H1 (cell line): ENCODE measurements at regions not wholly inside any gene's neighbourhood (a gene's known extent, or its start where the extent isn't known, plus 50 kb on each side); places are given as distances from the start of the nearest gene placed in this dataset.

ENCODE experiments used
- CTCF ChIA-PET: fragments of 300-600 bp; sonication (Branson Sonifier 250); formaldehyde crosslinking; loops from one replicate; lab custom pipeline; 2021; ENCODE audit not compliant: partially characterized antibody; lab: Charles Lee
- POLR2A ChIA-PET: fragments of 300-600 bp; sonication (Branson Sonifier 250); formaldehyde crosslinking; loops from one replicate; lab custom pipeline; 2021; ENCODE audit warnings: inconsistent platforms; ENCODE audit not compliant: partially characterized antibody; lab: Charles Lee
- DNase-seq, 2 experiments: peaks; one replicate each; pipeline versions ENCODE4 v3.0.0 to v3.0.0-alpha.2; 2010 to 2022; ENCODE audit warnings: low spot score in 2 of 2, low read depth in 1 of 2, mixed read lengths in 1 of 2
- FAIRE-seq: peaks from 2 replicates; lab custom pipeline; 2011; peaks lifted over from hg19 to GRCh38; lab: Jason Lieb, UNC
- H2AFZ ChIP-seq: 2 replicates; pipeline ENCODE4 v1.8.1; 2012; ENCODE audit warnings: low read length, inconsistent platforms
- H2AK5ac ChIP-seq: 2 replicates; pipeline ENCODE4 v1.6.1; 2013; ENCODE audit warnings: low read depth, low read length
- H2BK120ac ChIP-seq: replicated peaks from 2 replicates; pipeline ENCODE3; 2013; ENCODE audit warnings: low read depth, low read length, inconsistent platforms
- H2BK12ac ChIP-seq: 2 replicates; pipeline ENCODE4 v1.6.1; 2013; ENCODE audit warnings: low read depth, low read length
- H2BK15ac ChIP-seq: 2 replicates; pipeline ENCODE4 v1.6.1; 2013; ENCODE audit warnings: low read length
- H2BK20ac ChIP-seq: 2 replicates; pipeline ENCODE4 v1.6.1; 2013; ENCODE audit warnings: low read length
- H2BK5ac ChIP-seq: 2 replicates; pipeline ENCODE4 v1.6.1; 2013; ENCODE audit warnings: low read depth, low read length
- H3K14ac ChIP-seq: 2 replicates; pipeline ENCODE4 v1.6.1; 2013; ENCODE audit warnings: inconsistent platforms; ENCODE audit not compliant: insufficient read length
- H3K18ac ChIP-seq: 2 replicates; pipeline ENCODE4 v1.6.1; 2013; ENCODE audit warnings: low read length; ENCODE audit errors: extremely low read depth
- H3K23ac ChIP-seq: 2 replicates; pipeline ENCODE4 v1.6.1; 2013; ENCODE audit warnings: inconsistent platforms; ENCODE audit not compliant: insufficient read length
- H3K23me2 ChIP-seq: 2 replicates; pipeline ENCODE4 v1.6.1; 2013; ENCODE audit warnings: low read depth, low read length
- H3K27ac ChIP-seq: 2 replicates; pipeline ENCODE4 v1.6.1; 2011; ENCODE audit warnings: low read depth, low read length, inconsistent platforms
- H3K27me3 ChIP-seq, 4 experiments: replicated peaks in 1 of 4; 1 replicate in 1 of 4; 2 replicates in 3 of 4; pipeline versions ENCODE4 v1.6.1 to v1.8.1; 2011 to 2013; ENCODE audit warnings: low read length in 3 of 4, mild to moderate bottlenecking in 3 of 4, inconsistent platforms in 2 of 4, mixed read lengths in 2 of 4, moderate library complexity in 1 of 4; ENCODE audit not compliant: control insufficient read depth in 3 of 4, insufficient read depth in 3 of 4; ENCODE audit errors: extremely low read depth in 1 of 4
- H3K36me3 ChIP-seq, 4 experiments: 2 replicates each; pipeline versions ENCODE4 v1.6.1 to v1.8.1; 2011 to 2013; ENCODE audit warnings: mild to moderate bottlenecking in 4 of 4, low read length in 3 of 4, moderate library complexity in 2 of 4, control low read depth in 1 of 4, inconsistent platforms in 1 of 4; ENCODE audit not compliant: insufficient read depth in 4 of 4, control insufficient read depth in 2 of 4
- H3K4ac ChIP-seq: replicated peaks from 2 replicates; pipeline ENCODE3; 2013; ENCODE audit warnings: low read length, low read depth, mixed read lengths, inconsistent platforms; ENCODE audit not compliant: insufficient read length
- H3K4me1 ChIP-seq, 4 experiments: replicated peaks in 1 of 4; 1 replicate in 1 of 4; 2 replicates in 3 of 4; pipeline versions ENCODE4 v1.6.1 to v1.8.1; 2011 to 2013; ENCODE audit warnings: low read length in 3 of 4, inconsistent platforms in 2 of 4, mixed read lengths in 1 of 4; ENCODE audit not compliant: insufficient read depth in 4 of 4, control insufficient read depth in 3 of 4
- H3K4me2 ChIP-seq, 2 experiments: 2 replicates each; pipeline versions ENCODE4 v1.6.1 to v1.8.1; 2011 to 2013; ENCODE audit warnings: low read depth in 2 of 2, low read length in 2 of 2, control low read depth in 1 of 2, inconsistent platforms in 1 of 2, mild to moderate bottlenecking in 1 of 2; ENCODE audit not compliant: insufficient read depth in 1 of 2
- H3K4me3 ChIP-seq, 4 experiments: fragments of 200-600, 300-600 bp in 1 of 4; sonication (generic), shearing (Covaris generic), sonication (Bioruptor Twin) in 1 of 4; 2 replicates each; pipeline versions ENCODE4 v1.5.1 to v1.8.1; 2011 to 2016; ENCODE audit warnings: low read length in 4 of 4, low read depth in 3 of 4, control low read depth in 2 of 4, inconsistent platforms in 2 of 4, mild to moderate bottlenecking in 2 of 4, mixed read lengths in 1 of 4, moderate library complexity in 1 of 4; ENCODE audit not compliant: insufficient read depth in 2 of 4; ENCODE audit errors: extremely low read depth in 1 of 4
- H3K56ac ChIP-seq: replicated peaks from 2 replicates; pipeline ENCODE3; 2013; ENCODE audit warnings: low read depth, mild to moderate bottlenecking, mixed read lengths, low read length, inconsistent platforms; ENCODE audit not compliant: insufficient read length
- H3K79me1 ChIP-seq: 2 replicates; pipeline ENCODE4 v1.6.1; 2013; ENCODE audit warnings: low read depth, low read length, control low read depth
- H3K79me2 ChIP-seq, 2 experiments: 2 replicates each; pipeline versions ENCODE4 v1.6.1 to v1.8.1; 2012 to 2013; ENCODE audit warnings: low read length in 2 of 2, mild to moderate bottlenecking in 2 of 2, inconsistent platforms in 1 of 2; ENCODE audit not compliant: insufficient read depth in 2 of 2, control insufficient read depth in 1 of 2
- H3K9ac ChIP-seq, 4 experiments: replicated peaks in 1 of 4; 1 replicate in 1 of 4; 2 replicates in 3 of 4; pipeline versions ENCODE4 v1.6.1 to v1.8.1; 2011 to 2013; ENCODE audit warnings: low read depth in 3 of 4, low read length in 3 of 4, control low read depth in 2 of 4, mild to moderate bottlenecking in 2 of 4, moderate library complexity in 2 of 4, inconsistent platforms in 1 of 4; ENCODE audit errors: extremely low read depth in 1 of 4
- H3K9me3 ChIP-seq, 2 experiments: 2 replicates each; pipeline versions ENCODE4 v1.6.1 to v1.8.1; 2012 to 2013; ENCODE audit warnings: mild to moderate bottlenecking in 2 of 2, moderate library complexity in 2 of 2, control low read depth in 1 of 2, inconsistent platforms in 1 of 2, low read depth in 1 of 2, low read length in 1 of 2, mixed read lengths in 1 of 2; ENCODE audit not compliant: insufficient read depth in 2 of 2
- H4K20me1 ChIP-seq, 2 experiments: replicated peaks in 1 of 2; 2 replicates each; pipeline versions ENCODE3 to v1.8.1; 2011 to 2013; ENCODE audit warnings: inconsistent platforms in 2 of 2, low read length in 2 of 2, mild to moderate bottlenecking in 1 of 2; ENCODE audit not compliant: insufficient read depth in 2 of 2, control insufficient read depth in 1 of 2
- H4K5ac ChIP-seq: 2 replicates; pipeline ENCODE4 v1.6.1; 2013; ENCODE audit warnings: low read length, low read depth, mixed read lengths, inconsistent platforms; ENCODE audit not compliant: insufficient read length
- H4K8ac ChIP-seq: 2 replicates; pipeline ENCODE4 v1.8.0; 2013; ENCODE audit warnings: mild to moderate bottlenecking, moderate library complexity, low read length, inconsistent platforms; ENCODE audit not compliant: insufficient read depth; ENCODE audit errors: extremely low read depth
- H4K91ac ChIP-seq: replicated peaks from 2 replicates; pipeline ENCODE3; 2013; ENCODE audit warnings: low read length, mixed read lengths, inconsistent platforms; ENCODE audit not compliant: insufficient read length
- BRCA1 ChIP-seq: IDR thresholded peaks from 2 replicates; pipeline ENCODE4 v1.6.1; 2012; ENCODE audit warnings: low read depth, low read length, improper control_type of control experiment
- CTBP2 ChIP-seq: IDR thresholded peaks from 2 replicates; pipeline ENCODE4 v1.7.0; 2011; ENCODE audit warnings: borderline replicate concordance, mild to moderate bottlenecking, moderate library complexity, mixed read lengths, low read length; ENCODE audit not compliant: insufficient read depth, insufficient read length
- GABPA ChIP-seq: IDR thresholded peaks from 2 replicates; pipeline ENCODE4 v1.6.1; 2011; ENCODE audit warnings: mild to moderate bottlenecking, low read length, moderate library complexity, borderline replicate concordance; ENCODE audit not compliant: insufficient read depth
- JUND ChIP-seq: IDR thresholded peaks from 2 replicates; pipeline ENCODE4 v1.6.1; 2011; ENCODE audit warnings: mild to moderate bottlenecking, improper control_type of control experiment, low read length
- WGBS, 2 experiments: shearing (Covaris generic) in 1 of 2; methylation state at CpG; one replicate each; pipeline versions ENCODE4 v1.1.6 to v1.1.7; 2013 to 2015; ENCODE audit warnings: low lambda C conversion rate in 2 of 2, mixed read lengths in 2 of 2, inconsistent platforms in 1 of 2, low coverage in 1 of 2, missing lambda C conversion rate in 1 of 2; ENCODE audit not compliant: insufficient replicate concordance in 2 of 2, insufficient coverage in 1 of 2, insufficient read length in 1 of 2; ENCODE audit errors: extremely low coverage in 1 of 2, missing lambda C conversion rate in 1 of 2; 5-methylcytosine and 5-hydroxymethylcytosine counted together

DNA sequence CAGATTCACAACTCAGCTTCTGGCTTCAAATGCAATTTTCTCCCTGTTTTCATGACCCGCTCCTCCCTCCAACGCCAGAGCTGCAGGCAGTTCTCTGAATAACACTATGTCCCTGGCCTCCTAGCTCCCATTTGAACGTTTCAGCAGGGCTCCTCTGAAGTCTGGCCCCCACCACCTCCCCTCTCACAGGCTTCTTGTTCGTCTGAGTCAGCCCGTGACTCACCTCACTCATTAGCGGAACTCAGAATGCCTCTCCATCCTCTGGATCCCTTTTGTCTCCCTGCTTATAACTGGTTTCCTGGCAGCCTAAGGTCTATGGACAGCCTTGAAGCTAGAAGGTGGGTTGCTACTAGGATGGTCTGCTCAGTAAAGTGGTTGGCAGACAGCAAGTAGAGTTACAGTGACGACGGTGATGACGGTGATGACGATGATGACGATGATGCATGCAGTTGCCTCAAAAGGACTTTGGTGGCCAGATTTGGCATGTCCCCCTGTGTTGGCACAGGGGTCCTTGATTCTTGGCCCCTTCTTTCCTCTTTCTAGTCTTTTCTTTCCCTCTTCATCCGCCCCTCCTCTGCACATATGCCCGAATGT is 83.3 kb upstream of the MKLN1 start:
- Histone ChIP-seq H2BK20ac (no peak overlapping the region), H3K9me3 (no peaks in the 10 kb centered on the region), H3K18ac (no peak overlapping the region), H4K91ac (no peak overlapping the region), H3K79me1 (no peaks in the 10 kb centered on the region), H3K23ac (no peak overlapping the region), H3K36me3 (no peaks in the 10 kb centered on the region), H2BK15ac (no peak overlapping the region; the same call in 1 of the 2 replicates), H2BK12ac (peak overlapping the region; percentile 77), H3K56ac (no peak overlapping the region), H3K27ac (no peak overlapping the region), H3K4ac (no peak overlapping the region), H3K4me1 (peaks cover 0 to 11% (median 5%) of the 10 kb centered on the region in 4 experiments; a peak in 5 of 7 replicates), H2BK5ac (0 out of 2 replicates have a peak overlapping the region, but pooled peaks have one; percentile 5), H2BK120ac (no peak overlapping the region), H3K79me2 (no peaks in the 10 kb centered on the region), H3K9ac (no peak overlapping the region), H2AK5ac (no peak overlapping the region), H3K27me3 (no peaks in the 10 kb centered on the region), H4K20me1 (no peaks in the 10 kb centered on the region), H4K5ac (no peak overlapping the region), H3K14ac (no peak overlapping the region), H4K8ac (no peak overlapping the region), H2AFZ (peak overlapping the region; percentile 28; the same call in 1 of the 2 replicates), H3K4me2 (no peak overlapping the region; a peak in 1 of 4 replicates), H3K4me3 (no peak overlapping the region), H3K23me2 (no peaks in the 10 kb centered on the region)
- WGBS, 2 experiments = 69% methylated on average over 13 of the region's 13 CpGs; no CpG with 5 or more reads in 1 of the 2 experiments
- no peak for FAIRE-seq
- DNase-seq = peak in 1 of 2 experiments; percentile 49
- ChIA-PET POLR2A (interaction anchor here (1.1 kb wide), 1 partner anchor 54 kb away, joined by 3 read pairs; no protein-coding TSS in a partner anchor), CTCF (interaction anchor here (0.6 to 2.7 kb wide), 2 partner anchors 9 to 248 kb away, joined by 5 to 13 read pairs; no protein-coding TSS in a partner anchor)
- TF ChIP-seq BRCA1 = no peak
- no peak for TF ChIP-seq GABPA
- TF ChIP-seq JUND = peak; percentile 51; the same call in 1 of the 2 replicates
- no peak for TF ChIP-seq CTBP2
- TF ChIP-seq, all 59 proteins: peak for 1
